WTC11 (cell line): ENCODE measurements at regions not wholly inside any gene's neighbourhood (a gene's known extent, or its start where the extent isn't known, plus 50 kb on each side); places are given as distances from the start of the nearest gene placed in this dataset.

Experiments
- ATAC-seq: fragments of 200-7000 bp; cut with Tn5 transposase; 2 replicates; pipeline ENCODE4 v1.10.0; 2021; ENCODE audit warnings: mild to moderate bottlenecking, moderate library complexity
- CTCF ChIA-PET: fragments of 300-600 bp; sonication (Branson Sonifier 250); formaldehyde crosslinking; loops from one replicate; lab custom pipeline; 2021; ENCODE audit warnings: antibody characterized with exemption; lab: Charles Lee
- POLR2A ChIA-PET: fragments of 350-600 bp; sonication (Branson Sonifier 250); formaldehyde crosslinking; loops from one replicate; lab custom pipeline; 2021; ENCODE audit warnings: antibody characterized with exemption; lab: Charles Lee
- DNase-seq: peaks from one replicate; pipeline ENCODE4 v3.0.0; 2021; ENCODE audit warnings: low spot score
- H3K27ac Mint-ChIP-seq: 2 replicates; pipeline ENCODE4 v1.8.0; 2021; ENCODE audit warnings: mixed read lengths
- H3K27me3 Mint-ChIP-seq: 2 replicates; pipeline ENCODE4 v1.8.0; 2021; ENCODE audit warnings: low read depth, mild to moderate bottlenecking, moderate library complexity, mixed read lengths
- H3K36me3 Mint-ChIP-seq: 2 replicates; pipeline ENCODE4 v1.8.0; 2021; ENCODE audit warnings: mixed read lengths
- H3K4me1 Mint-ChIP-seq: 2 replicates; pipeline ENCODE4 v1.8.0; 2022; ENCODE audit warnings: mixed read lengths
- H3K4me3 Mint-ChIP-seq: 2 replicates; pipeline ENCODE4 v1.8.0; 2021; ENCODE audit warnings: mild to moderate bottlenecking, moderate library complexity, mixed read lengths
- H3K9me3 Mint-ChIP-seq: 2 replicates; pipeline ENCODE4 v1.8.0; 2021; ENCODE audit warnings: mixed read lengths
- CBFB ChIP-seq: sonication (generic); formaldehyde crosslinking; IDR thresholded peaks from 2 replicates; pipeline ENCODE4 v1.8.1; 2022; ENCODE audit warnings: mild to moderate bottlenecking, low read depth, missing genetic modification reagents
- CDX4 ChIP-seq: fragments of 250-450 bp; sonication (Bioruptor Pico); IDR thresholded peaks from 2 replicates; pipeline ENCODE4 v1.9.0; 2021; ENCODE audit warnings: moderate library complexity, mild to moderate bottlenecking, inconsistent platforms, borderline replicate concordance
- E2F5 ChIP-seq: sonication (generic); formaldehyde crosslinking; IDR thresholded peaks from 2 replicates; pipeline ENCODE4 v1.8.1; 2022; ENCODE audit warnings: mild to moderate bottlenecking, moderate library complexity, missing genetic modification reagents
- FOXK1 ChIP-seq: sonication (generic); formaldehyde crosslinking; IDR thresholded peaks from 2 replicates; pipeline ENCODE4 v1.8.0; 2022; ENCODE audit warnings: mild to moderate bottlenecking, moderate library complexity, missing genetic modification reagents
- GTF2I ChIP-seq: fragments of 250-450 bp; sonication (Bioruptor Pico); conservative IDR thresholded peaks from 2 replicates; pipeline ENCODE4 v1.4.0; 2021; ENCODE audit warnings: mild to moderate bottlenecking
- HMGA2 ChIP-seq: fragments of 250-450 bp; sonication (Bioruptor Pico); IDR thresholded peaks from 2 replicates; pipeline ENCODE4 v1.4.0; 2021; ENCODE audit warnings: mild to moderate bottlenecking, moderate library complexity
- HMGXB4 ChIP-seq: sonication (generic); formaldehyde crosslinking; IDR thresholded peaks from 2 replicates; pipeline ENCODE4 v1.8.1; 2023; ENCODE audit warnings: mild to moderate bottlenecking, moderate library complexity, missing genetic modification reagents
- MAX ChIP-seq: sonication (generic); formaldehyde crosslinking; IDR thresholded peaks from 2 replicates; pipeline ENCODE4 v1.8.0; 2022; ENCODE audit warnings: mild to moderate bottlenecking, missing genetic modification reagents
- SMAD4 ChIP-seq: sonication (generic); formaldehyde crosslinking; IDR thresholded peaks from 2 replicates; pipeline ENCODE4 v1.8.0; 2022; ENCODE audit warnings: mild to moderate bottlenecking, missing genetic modification reagents
- SOX15 ChIP-seq: fragments of 250-450 bp; sonication (Bioruptor Pico); IDR thresholded peaks from 2 replicates; pipeline ENCODE4 v1.9.0; 2021; ENCODE audit warnings: mild to moderate bottlenecking
- USF1 ChIP-seq: sonication (generic); formaldehyde crosslinking; IDR thresholded peaks from 2 replicates; pipeline ENCODE4 v1.8.0; 2022; ENCODE audit warnings: mild to moderate bottlenecking, missing genetic modification reagents
- ZBTB21 ChIP-seq: sonication (generic); formaldehyde crosslinking; IDR thresholded peaks from 2 replicates; pipeline ENCODE4 v1.8.1; 2023; ENCODE audit warnings: mild to moderate bottlenecking, missing genetic modification reagents, borderline replicate concordance
- ZMAT4 ChIP-seq: fragments of 250-450 bp; sonication (Bioruptor Pico); IDR thresholded peaks from 2 replicates; pipeline ENCODE4 v1.9.0; 2021; ENCODE audit warnings: mild to moderate bottlenecking
- ZNF138 ChIP-seq: sonication (generic); formaldehyde crosslinking; conservative IDR thresholded peaks from 2 replicates; pipeline ENCODE4 v1.8.1; 2022; ENCODE audit warnings: mild to moderate bottlenecking, moderate library complexity, missing genetic modification reagents
- ZNF232 ChIP-seq: sonication (generic); formaldehyde crosslinking; IDR thresholded peaks from 2 replicates; pipeline ENCODE4 v1.8.0; 2022; ENCODE audit warnings: mild to moderate bottlenecking, missing genetic modification reagents
- ZNF263 ChIP-seq: sonication (generic); formaldehyde crosslinking; IDR thresholded peaks from 2 replicates; pipeline ENCODE4 v1.8.1; 2022; ENCODE audit warnings: low read depth, mild to moderate bottlenecking, moderate library complexity, missing genetic modification reagents
- ZNF281 ChIP-seq: sonication (generic); formaldehyde crosslinking; IDR thresholded peaks from 2 replicates; pipeline ENCODE4 v1.8.0; 2023; ENCODE audit warnings: mild to moderate bottlenecking, missing genetic modification reagents
- ZNF396 ChIP-seq: fragments of 250-450 bp; sonication (Bioruptor Pico); IDR thresholded peaks from 2 replicates; pipeline ENCODE4 v1.8.0; 2021; ENCODE audit warnings: mild to moderate bottlenecking, moderate library complexity, borderline replicate concordance
- ZNF423 ChIP-seq: fragments of 250-450 bp; sonication (Bioruptor Pico); IDR thresholded peaks from 2 replicates; pipeline ENCODE4 v2.1.2; 2022; ENCODE audit warnings: mild to moderate bottlenecking, moderate library complexity
- ZNF671 ChIP-seq: fragments of 250-450 bp; sonication (Bioruptor Pico); IDR thresholded peaks from 2 replicates; pipeline ENCODE4 v1.8.0; 2021; ENCODE audit warnings: mild to moderate bottlenecking
- ZSCAN18 ChIP-seq: fragments of 250-450 bp; sonication (Bioruptor Pico); IDR thresholded peaks from 2 replicates; pipeline ENCODE4 v2.1.2; 2022; ENCODE audit warnings: mild to moderate bottlenecking, moderate library complexity

- H3K9me3 Mint-ChIP-seq, result no peaks in the 10 kb centered on the region
- no peak for TF ChIP-seq SOX15
- no peak for TF ChIP-seq SMAD4 (CRISPR knock-in tag)
- TF ChIP-seq ZNF396, result no peak
- TF ChIP-seq ZNF138, result no peak
- H3K36me3 Mint-ChIP-seq, result no peaks in the 10 kb centered on the region
- no peak overlapping the region for H3K27ac Mint-ChIP-seq
- H3K27me3 Mint-ChIP-seq, result peaks cover 2% of the 10 kb centered on the region; the same call in 1 of the 2 replicates
- DNase-seq (no peak), ATAC-seq (no peak)
- peaks cover 8% of the 10 kb centered on the region for H3K4me1 Mint-ChIP-seq
- CTCF ChIA-PET, result interaction anchor here (0.5 to 2.1 kb wide), 9 partner anchors 13 to 716 kb away, joined by 3 to 7 read pairs (median 4); no protein-coding TSS in a partner anchor
- H3K4me3 Mint-ChIP-seq, result no peak overlapping the region
- POLR2A ChIA-PET, result no interaction called here
Observed at GRCh38 chr11:119513131-119513805, 90.3 kb upstream of the THY1 start.

GRCh38 chr11:119512369-119512768 is 89.4 kb upstream of the THY1 start:
- ChIA-PET CTCF (interaction anchor here (0.6 to 2.1 kb wide), 6 partner anchors 21 to 716 kb away, joined by 3 to 7 read pairs (median 4); no protein-coding TSS in a partner anchor), POLR2A (no interaction called here)
- H3K27me3 Mint-ChIP-seq, result peaks cover 2% of the 10 kb centered on the region; the same call in 1 of the 2 replicates
- H3K4me1 Mint-ChIP-seq, result peaks cover 8% of the 10 kb centered on the region
- H3K4me3 Mint-ChIP-seq, result no peak overlapping the region
- no peaks in the 10 kb centered on the region for H3K9me3 Mint-ChIP-seq
- no peak for DNase-seq
- no peak overlapping the region for H3K27ac Mint-ChIP-seq
- H3K36me3 Mint-ChIP-seq, result no peaks in the 10 kb centered on the region
- ATAC-seq, result no peak
- TF ChIP-seq ZBTB21 (CRISPR knock-in tag) (no peak), SOX15 (no peak), ZNF423 (no peak), CBFB (CRISPR knock-in tag) (no peak), GTF2I (CRISPR knock-in tag) (no peak), ZNF263 (CRISPR knock-in tag) (no peak), USF1 (no peak), MAX (CRISPR knock-in tag) (no peak), CDX4 (CRISPR knock-in tag) (no peak), ZNF232 (CRISPR knock-in tag) (no peak), ZNF281 (CRISPR knock-in tag) (no peak), HMGXB4 (CRISPR knock-in tag) (no peak), FOXK1 (no peak), ZNF671 (CRISPR knock-in tag) (no peak), HMGA2 (no peak), ZSCAN18 (CRISPR knock-in tag) (no peak), E2F5 (CRISPR knock-in tag) (no peak), ZMAT4 (no peak)
- TF ChIP-seq, all 79 proteins: peak for 0
